ENCODE measurements at regions not wholly inside any gene's neighbourhood (a gene's known extent, or its start where the extent isn't known, plus 50 kb on each side); places are given as distances from the start of the nearest gene placed in this dataset.

GRCh38 chr13:73201626-73202025, 142.8 kb downstream of the KLF5 start:
- Histone ChIP-seq H3K27ac (ENCODE audit: low read depth in 1 of 2, low read length in 2 of 2) (no peak overlapping the region), H3K4me1 (ENCODE audit: insufficient read depth, low read length) (no peaks in the 10 kb centered on the region), H3K27me3 (ENCODE audit: control insufficient read depth in 1 of 2, insufficient read depth in 2 of 2, low read length in 2 of 2) (no peaks in the 10 kb centered on the region), H3K36me3 (ENCODE audit: insufficient read depth, low read length) (no peaks in the 10 kb centered on the region), H3K4me3 (ENCODE audit: low read length) (no peak overlapping the region), H3K9me3 (ENCODE audit: control insufficient read depth in 1 of 2, insufficient read depth in 1 of 2, low read length in 2 of 2) (no peaks in the 10 kb centered on the region)
- ATAC-seq (ENCODE audit: poor library complexity): no peak
- H3K36me3 Mint-ChIP-seq (ENCODE audit: low read depth): no peaks in the 10 kb centered on the region
- intact Hi-C loops (cut with DNase I, micrococcal nuclease): no loop called here
- TF ChIP-seq, protein P1, sequence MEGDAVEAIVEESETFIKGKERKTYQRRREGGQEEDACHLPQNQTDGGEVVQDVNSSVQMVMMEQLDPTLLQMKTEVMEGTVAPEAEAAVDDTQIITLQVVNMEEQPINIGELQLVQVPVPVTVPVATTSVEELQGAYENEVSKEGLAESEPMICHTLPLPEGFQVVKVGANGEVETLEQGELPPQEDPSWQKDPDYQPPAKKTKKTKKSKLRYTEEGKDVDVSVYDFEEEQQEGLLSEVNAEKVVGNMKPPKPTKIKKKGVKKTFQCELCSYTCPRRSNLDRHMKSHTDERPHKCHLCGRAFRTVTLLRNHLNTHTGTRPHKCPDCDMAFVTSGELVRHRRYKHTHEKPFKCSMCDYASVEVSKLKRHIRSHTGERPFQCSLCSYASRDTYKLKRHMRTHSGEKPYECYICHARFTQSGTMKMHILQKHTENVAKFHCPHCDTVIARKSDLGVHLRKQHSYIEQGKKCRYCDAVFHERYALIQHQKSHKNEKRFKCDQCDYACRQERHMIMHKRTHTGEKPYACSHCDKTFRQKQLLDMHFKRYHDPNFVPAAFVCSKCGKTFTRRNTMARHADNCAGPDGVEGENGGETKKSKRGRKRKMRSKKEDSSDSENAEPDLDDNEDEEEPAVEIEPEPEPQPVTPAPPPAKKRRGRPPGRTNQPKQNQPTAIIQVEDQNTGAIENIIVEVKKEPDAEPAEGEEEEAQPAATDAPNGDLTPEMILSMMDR (IDR thresholded peaks at IDR 0.05): no peak
- no peaks in the 10 kb centered on the region for H3K4me1 Mint-ChIP-seq (ENCODE audit: low read depth)
- ChIA-PET POLR2A (no interaction called here), CTCF (no interaction called here)
- peaks cover 5% of the 10 kb centered on the region for H3K27me3 Mint-ChIP-seq
- no peak for DNase-seq
- H3K4me3 Mint-ChIP-seq: no peak overlapping the region
- no peak overlapping the region for H3K27ac Mint-ChIP-seq
- no peaks in the 10 kb centered on the region for H3K9me3 Mint-ChIP-seq

- H3K4me3 ChIP-seq (ENCODE audit: low read length): no peak overlapping the region
- no peaks in the 10 kb centered on the region for H3K27me3 ChIP-seq (ENCODE audit: control insufficient read depth in 1 of 2, insufficient read depth in 2 of 2, low read length in 2 of 2)
- H3K27ac Mint-ChIP-seq: no peak overlapping the region
- H3K4me1 ChIP-seq (ENCODE audit: insufficient read depth, low read length): no peaks in the 10 kb centered on the region
- no peaks in the 10 kb centered on the region for H3K4me1 Mint-ChIP-seq (ENCODE audit: low read depth)
- no peaks in the 10 kb centered on the region for H3K9me3 ChIP-seq (ENCODE audit: control insufficient read depth in 1 of 2, insufficient read depth in 1 of 2, low read length in 2 of 2)
- H3K36me3 ChIP-seq (ENCODE audit: insufficient read depth, low read length): no peaks in the 10 kb centered on the region
- H3K9me3 Mint-ChIP-seq: no peaks in the 10 kb centered on the region
- no peaks in the 10 kb centered on the region for H3K36me3 Mint-ChIP-seq (ENCODE audit: low read depth)
- no peak overlapping the region for H3K4me3 Mint-ChIP-seq
- no peak for DNase-seq
- TF ChIP-seq, protein P1 (IDR thresholded peaks at IDR 0.05): no peak
- intact Hi-C loops (cut with DNase I, micrococcal nuclease): no loop called here
- no peak overlapping the region for H3K27ac ChIP-seq (ENCODE audit: low read depth in 1 of 2, low read length in 2 of 2)
- no peak for ATAC-seq (ENCODE audit: poor library complexity)
- CTCF ChIA-PET: no interaction called here
- POLR2A ChIA-PET: no interaction called here
- peaks cover 5% of the 10 kb centered on the region for H3K27me3 Mint-ChIP-seq
These were observed 140.2 kb downstream of the KLF5 start for GRCh38 chr13:73198991-73199411.

GRCh38 chr13:73195091-73195490, 136.3 kb downstream of the KLF5 start:
- H3K27me3 ChIP-seq (ENCODE audit: control insufficient read depth in 1 of 2, insufficient read depth in 2 of 2, low read length in 2 of 2): no peaks in the 10 kb centered on the region
- no peaks in the 10 kb centered on the region for H3K36me3 ChIP-seq (ENCODE audit: insufficient read depth, low read length)
- intact Hi-C loops (cut with DNase I, micrococcal nuclease): no loop called here
- no peaks in the 10 kb centered on the region for H3K9me3 ChIP-seq (ENCODE audit: control insufficient read depth in 1 of 2, insufficient read depth in 1 of 2, low read length in 2 of 2)
- TF ChIP-seq, protein P1 (IDR thresholded peaks at IDR 0.05): no peak
- CTCF ChIA-PET: interaction anchor here (0.6 kb wide), 1 partner anchor 376 kb away, joined by 3 read pairs; no protein-coding TSS in a partner anchor
- peaks cover 6% of the 10 kb centered on the region for H3K4me1 Mint-ChIP-seq (ENCODE audit: low read depth)
- no peak overlapping the region for H3K4me3 ChIP-seq (ENCODE audit: low read length)
- H3K27ac Mint-ChIP-seq: no peak overlapping the region
- H3K4me1 ChIP-seq (ENCODE audit: insufficient read depth, low read length): no peaks in the 10 kb centered on the region
- H3K4me3 Mint-ChIP-seq: no peak overlapping the region
- POLR2A ChIA-PET: no interaction called here
- ATAC-seq (ENCODE audit: poor library complexity) (no peak), DNase-seq (no peak)
- no peaks in the 10 kb centered on the region for H3K36me3 Mint-ChIP-seq (ENCODE audit: low read depth)
- no peaks in the 10 kb centered on the region for H3K27me3 Mint-ChIP-seq
- no peak overlapping the region for H3K27ac ChIP-seq (ENCODE audit: low read depth in 1 of 2, low read length in 2 of 2)
- H3K9me3 Mint-ChIP-seq: no peaks in the 10 kb centered on the region
